D721Med (cell line): ENCODE measurements at regions not wholly inside any gene's neighbourhood (a gene's known extent, or its start where the extent isn't known, plus 50 kb on each side); places are given as distances from the start of the nearest gene placed in this dataset.

ENCODE experiments used
- DNase-seq: peaks from one replicate; pipeline ENCODE4 v3.0.0; 2011; ENCODE audit warnings: low spot score; ENCODE audit not compliant: insufficient read length
- FAIRE-seq: peaks from 2 replicates; lab custom pipeline; 2011; peaks lifted over from hg19 to GRCh38; lab: Jason Lieb, UNC
- CTCF ChIP-seq: IDR thresholded peaks from 2 replicates; pipeline ENCODE4 v1.5.1; 2012; ENCODE audit warnings: mild to moderate bottlenecking, control low read depth; ENCODE audit not compliant: insufficient read depth; ENCODE audit errors: missing control alignments

- FAIRE-seq (no peak), DNase-seq (no peak)
- no peak for TF ChIP-seq CTCF
Measured at GRCh38 chr9:89916001-89916597, 311.3 kb downstream of the GADD45G start.

GRCh38 chr9:89917861-89918260 lies 313.0 kb downstream of the GADD45G start:
- DNase-seq, result no peak
- FAIRE-seq, result no peak
- no peak for TF ChIP-seq CTCF

GRCh38 chr9:89919171-89919681 lies 314.4 kb downstream of the GADD45G start:
- DNase-seq, result no peak
- no peak for FAIRE-seq
- TF ChIP-seq CTCF, result peak; percentile 4

- DNase-seq, result no peak
- no peak for TF ChIP-seq CTCF
- FAIRE-seq, result no peak
Measured at GRCh38 chr9:89920131-89920530, 315.3 kb downstream of the GADD45G start.

- FAIRE-seq (no peak), DNase-seq (no peak)
- no peak for TF ChIP-seq CTCF
Measured at GRCh38 chr9:89920951-89921350, 316.1 kb downstream of the GADD45G start.

- no peak for FAIRE-seq
- no peak for TF ChIP-seq CTCF
- DNase-seq, result no peak
Measured at GRCh38 chr9:89922099-89922498, 317.3 kb downstream of the GADD45G start.

- DNase-seq (no peak), FAIRE-seq (no peak)
- TF ChIP-seq CTCF, result no peak
Measured at GRCh38 chr9:89923174-89923573, 318.4 kb downstream of the GADD45G start.
